Testis (tissue), 2 donors: ENCODE measurements at regions not wholly inside any gene's neighbourhood (a gene's known extent, or its start where the extent isn't known, plus 50 kb on each side); places are given as distances from the start of the nearest gene placed in this dataset.

Experiments used
- CTCF ChIP-seq, 3 experiments: fragments of 450-650 bp in 2 of 3; fragments of 200-600 bp in 1 of 3; sonication (generic) in 1 of 3; IDR thresholded peaks; one replicate each; pipeline ENCODE4 v1.5.1; 2016 to 2019; ENCODE audit warnings: antibody characterized with exemption in 3 of 3, mild to moderate bottlenecking in 2 of 3, moderate library complexity in 1 of 3
- POLR2A ChIP-seq: fragments of 450-650 bp; IDR thresholded peaks from one replicate; pipeline ENCODE4 v1.6.1; 2017; ENCODE audit warnings: antibody characterized with exemption, mild to moderate bottlenecking, moderate library complexity

GRCh38 chr1:82560566-82560965 is 759.8 kb downstream of the ADGRL2 start:
- no peak for TF ChIP-seq POLR2A
- no peak for TF ChIP-seq CTCF (IDR thresholded peaks at IDR 0.05)
